ENCODE measurements at regions not wholly inside any gene's neighbourhood (a gene's known extent, or its start where the extent isn't known, plus 50 kb on each side); places are given as distances from the start of the nearest gene placed in this dataset.
"Not testable (repeated sequence)": the region's sequence is repeated elsewhere in the genome, so short reads cannot be mapped to it uniquely, and the experiment has no call there.

DNA sequence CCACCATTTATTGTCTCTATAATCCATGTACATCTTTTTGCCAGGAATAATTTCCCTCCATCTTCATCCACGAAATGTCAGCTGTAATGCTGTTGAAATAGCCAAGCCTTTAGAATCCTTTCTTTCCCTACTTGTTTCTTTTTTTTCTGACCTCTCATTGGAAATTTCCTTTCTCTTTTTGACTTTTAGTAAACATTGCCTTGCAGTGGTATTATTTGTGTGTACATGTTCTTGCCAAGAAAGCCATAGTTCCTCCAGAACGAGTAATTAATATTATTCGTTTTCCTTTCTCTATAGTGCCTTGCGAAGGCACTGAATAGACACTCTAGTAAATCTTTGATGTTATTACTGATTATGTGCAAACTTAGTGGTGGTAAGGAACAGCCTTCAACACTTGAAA is 282.2 kb downstream of the GJA1 start (continued):
- TF ChIP-seq E2F6 (IDR thresholded peaks at IDR 0.05; ENCODE audit: borderline replicate concordance, low read depth), result no peak
- TF ChIP-seq SMC3 (IDR thresholded peaks at IDR 0.05), result no peak
- no peak for TF ChIP-seq FOSL2 (IDR thresholded peaks at IDR 0.05)
- TF ChIP-seq FOSL2 (CRISPR knock-in tag; IDR thresholded peaks at IDR 0.05), result no peak
- no peak for TF ChIP-seq RAD21 (conservative IDR thresholded peaks at IDR 0.05 in 1 of 2, IDR thresholded peaks at IDR 0.05 in 1 of 2)
- no peak for TF ChIP-seq TP53 (CRISPR knock-in tag; IDR thresholded peaks at IDR 0.05)
- TF ChIP-seq, protein P1, sequence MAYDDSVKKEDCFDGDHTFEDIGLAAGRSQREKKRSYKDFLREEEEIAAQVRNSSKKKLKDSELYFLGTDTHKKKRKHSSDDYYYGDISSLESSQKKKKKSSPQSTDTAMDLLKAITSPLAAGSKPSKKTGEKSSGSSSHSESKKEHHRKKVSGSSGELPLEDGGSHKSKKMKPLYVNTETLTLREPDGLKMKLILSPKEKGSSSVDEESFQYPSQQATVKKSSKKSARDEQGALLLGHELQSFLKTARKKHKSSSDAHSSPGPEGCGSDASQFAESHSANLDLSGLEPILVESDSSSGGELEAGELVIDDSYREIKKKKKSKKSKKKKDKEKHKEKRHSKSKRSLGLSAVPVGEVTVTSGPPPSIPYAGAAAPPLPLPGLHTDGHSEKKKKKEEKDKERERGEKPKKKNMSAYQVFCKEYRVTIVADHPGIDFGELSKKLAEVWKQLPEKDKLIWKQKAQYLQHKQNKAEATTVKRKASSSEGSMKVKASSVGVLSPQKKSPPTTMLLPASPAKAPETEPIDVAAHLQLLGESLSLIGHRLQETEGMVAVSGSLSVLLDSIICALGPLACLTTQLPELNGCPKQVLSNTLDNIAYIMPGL (CRISPR knock-in tag; IDR thresholded peaks at IDR 0.05; ENCODE audit: borderline replicate concordance), result no peak
- no peak for TF ChIP-seq ZNF302 (CRISPR knock-in tag; IDR thresholded peaks at IDR 0.05)
- TF ChIP-seq CHD2 (IDR thresholded peaks at IDR 0.05; ENCODE audit: low read length, partially characterized antibody), result no peak

DNA sequence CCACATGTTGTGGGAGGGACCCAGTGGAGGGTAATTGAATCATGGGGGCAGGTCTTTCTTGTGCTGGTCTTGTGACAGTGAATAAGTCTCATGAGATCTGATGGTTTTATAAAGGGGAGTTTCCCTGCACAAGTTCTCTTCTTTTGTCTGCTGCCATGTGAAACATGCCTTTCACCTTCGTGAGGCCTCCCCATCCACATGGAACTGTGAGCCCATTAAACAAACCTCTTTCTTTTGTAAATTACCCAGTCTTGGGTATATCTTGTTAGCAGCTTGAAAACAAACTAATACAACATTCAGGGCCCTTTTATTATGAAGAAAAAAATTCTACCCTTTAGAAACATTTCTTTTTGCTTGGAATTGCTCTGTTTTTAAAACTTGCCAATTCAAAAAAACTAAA is 285.4 kb downstream of the GJA1 start:
- ATAC-seq; H3K27ac ChIP-seq; CTCF ChIA-PET; H3K4me3 ChIP-seq; H3K4me1 ChIP-seq; FAIRE-seq; DNase-seq (ENCODE audit: low read depth in 1 of 2, low spot score in 1 of 2); H3K9me3 ChIP-seq; H3K4me2 ChIP-seq; POLR2A ChIA-PET: not testable (repeated sequence)
- WGBS (ENCODE audit: missing lambda C conversion rate), result 80% methylated on average over 1 of the region's 1 CpG

DNA sequence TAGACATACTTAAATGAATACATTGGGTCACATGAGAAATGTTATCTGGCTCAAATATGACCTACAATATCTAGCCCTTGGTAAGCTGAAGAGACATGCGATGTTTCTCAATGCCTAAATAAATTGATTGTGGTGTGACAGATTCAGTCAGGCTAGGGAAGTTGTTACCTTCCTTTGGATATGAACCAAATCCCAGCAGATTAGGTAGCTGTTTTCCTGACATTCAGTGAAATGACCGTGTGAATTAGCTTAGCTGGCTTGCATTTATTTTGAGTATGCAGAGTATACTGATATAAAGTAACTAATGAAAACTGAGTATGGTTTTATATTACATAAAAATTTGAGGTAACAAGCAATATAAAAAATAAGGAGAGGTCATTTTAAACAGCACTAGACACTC is 288.2 kb downstream of the GJA1 start:
- Histone ChIP-seq H3K4me2 (no peak overlapping the region), H3K4me3 (no peak overlapping the region), H3K4me1 (no peaks in the 10 kb centered on the region), H3K27ac (no peak overlapping the region), H3K9me3 (no peaks in the 10 kb centered on the region)
- DNase-seq (ENCODE audit: low read depth in 1 of 2, low spot score in 1 of 2), result no peak
- no peak for ATAC-seq
- WGBS (ENCODE audit: missing lambda C conversion rate), result 87% methylated on average over 2 of the region's 2 CpGs
- CTCF ChIA-PET, result no interaction called here
- FAIRE-seq, result no peak
- POLR2A ChIA-PET, result no interaction called here
- TF ChIP-seq, protein P2, sequence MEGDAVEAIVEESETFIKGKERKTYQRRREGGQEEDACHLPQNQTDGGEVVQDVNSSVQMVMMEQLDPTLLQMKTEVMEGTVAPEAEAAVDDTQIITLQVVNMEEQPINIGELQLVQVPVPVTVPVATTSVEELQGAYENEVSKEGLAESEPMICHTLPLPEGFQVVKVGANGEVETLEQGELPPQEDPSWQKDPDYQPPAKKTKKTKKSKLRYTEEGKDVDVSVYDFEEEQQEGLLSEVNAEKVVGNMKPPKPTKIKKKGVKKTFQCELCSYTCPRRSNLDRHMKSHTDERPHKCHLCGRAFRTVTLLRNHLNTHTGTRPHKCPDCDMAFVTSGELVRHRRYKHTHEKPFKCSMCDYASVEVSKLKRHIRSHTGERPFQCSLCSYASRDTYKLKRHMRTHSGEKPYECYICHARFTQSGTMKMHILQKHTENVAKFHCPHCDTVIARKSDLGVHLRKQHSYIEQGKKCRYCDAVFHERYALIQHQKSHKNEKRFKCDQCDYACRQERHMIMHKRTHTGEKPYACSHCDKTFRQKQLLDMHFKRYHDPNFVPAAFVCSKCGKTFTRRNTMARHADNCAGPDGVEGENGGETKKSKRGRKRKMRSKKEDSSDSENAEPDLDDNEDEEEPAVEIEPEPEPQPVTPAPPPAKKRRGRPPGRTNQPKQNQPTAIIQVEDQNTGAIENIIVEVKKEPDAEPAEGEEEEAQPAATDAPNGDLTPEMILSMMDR (IDR thresholded peaks at IDR 0.05), result no peak

GRCh38 chr6:121724576-121724975 is 289.1 kb downstream of the GJA1 start:
- TF ChIP-seq TP53 (CRISPR knock-in tag; IDR thresholded peaks at IDR 0.05) (no peak), HOXB5 (CRISPR knock-in tag; IDR thresholded peaks at IDR 0.05) (no peak), SREBF2 (IDR thresholded peaks at IDR 0.05) (no peak), HES2 (IDR thresholded peaks at IDR 0.05) (no peak), ESRRA (IDR thresholded peaks at IDR 0.05; ENCODE audit: borderline replicate concordance, low read length) (no peak)
- Histone ChIP-seq H3K27ac (no peak overlapping the region), H3K4me1 (no peaks in the 10 kb centered on the region), H3K4me3 (no peak overlapping the region), H3K4me2 (no peak overlapping the region), H3K9me3 (no peaks in the 10 kb centered on the region)
- WGBS (ENCODE audit: missing lambda C conversion rate), result 55% methylated on average over 2 of the region's 2 CpGs
- ATAC-seq, result no peak
- CTCF ChIA-PET, result no interaction called here
- no peak for DNase-seq (ENCODE audit: low read depth in 1 of 2, low spot score in 1 of 2)
- no peak for FAIRE-seq
- POLR2A ChIA-PET, result no interaction called here

GRCh38 chr6:121726596-121726995 is 291.1 kb downstream of the GJA1 start:
- ChIA-PET POLR2A (no interaction called here), CTCF (interaction anchor here (0.7 kb wide), 1 partner anchor 50 kb away, joined by 3 read pairs; no protein-coding TSS in a partner anchor)
- Histone ChIP-seq H3K4me3 (no peak overlapping the region), H3K4me1 (no peaks in the 10 kb centered on the region), H3K9me3 (no peaks in the 10 kb centered on the region; the same call in 2 of the 3 replicates), H3K4me2 (no peak overlapping the region), H3K27ac (no peak overlapping the region)
- no peak for DNase-seq (ENCODE audit: low read depth in 1 of 2, low spot score in 1 of 2)
- no peak for ATAC-seq
- TF ChIP-seq POLR2A (IDR thresholded peaks at IDR 0.05; ENCODE audit: low read length) (no peak), RAD21 (conservative IDR thresholded peaks at IDR 0.05 in 1 of 2, IDR thresholded peaks at IDR 0.05 in 1 of 2) (no peak), NR3C1 (IDR thresholded peaks at IDR 0.05) (no peak), MAX (IDR thresholded peaks at IDR 0.05) (no peak), BHLHE40 (IDR thresholded peaks at IDR 0.05; ENCODE audit: low read depth, low read length) (no peak), KDM5A (IDR thresholded peaks at IDR 0.05) (no peak), FOSL2 (IDR thresholded peaks at IDR 0.05) (no peak), FOSL2 (CRISPR knock-in tag; IDR thresholded peaks at IDR 0.05) (no peak; the same call in 1 of the 2 replicates), CEBPB (IDR thresholded peaks at IDR 0.05) (no peak)
- FAIRE-seq, result no peak
- 89% methylated on average over 1 of the region's 1 CpG for WGBS (ENCODE audit: missing lambda C conversion rate)

All from A549 (cell line).